ENCODE measurements at regions not wholly inside any gene's neighbourhood (a gene's known extent, or its start where the extent isn't known, plus 50 kb on each side); places are given as distances from the start of the nearest gene placed in this dataset.

GRCh38 chr18:78090584-78090983, 840.9 kb downstream of the GALR1 start:
- Histone ChIP-seq H3K27me3 (ENCODE audit: control insufficient read depth, insufficient read depth, low read length) (no peaks in the 10 kb centered on the region), H2AFZ (ENCODE audit: low read length) (no peak overlapping the region), H3K4me3 (replicated peaks in 1 of 4; ENCODE audit: control extremely low read depth in 1 of 4, insufficient read depth in 1 of 4, low read depth in 3 of 4, low read length in 4 of 4) (no peak overlapping the region), H3K27ac (ENCODE audit: insufficient read depth, low read length) (no peak overlapping the region), H3K4me2 (ENCODE audit: extremely low read depth, insufficient read depth, low read length) (no peak overlapping the region), H4K20me1 (ENCODE audit: control insufficient read depth, extremely low read depth, insufficient read depth, low read length) (no peaks in the 10 kb centered on the region), H3K4me1 (ENCODE audit: control insufficient read depth, extremely low read depth, insufficient read depth, low read length) (no peaks in the 10 kb centered on the region), H3K9ac (ENCODE audit: insufficient read depth, low read length) (no peak overlapping the region), H3K36me3 (ENCODE audit: control insufficient read depth, insufficient read depth, low read length) (no peaks in the 10 kb centered on the region), H3K79me2 (ENCODE audit: control insufficient read depth, insufficient read depth, low read length) (no peaks in the 10 kb centered on the region), H3K9me3 (ENCODE audit: control insufficient read depth, insufficient read depth, low read depth, low read length) (no peaks in the 10 kb centered on the region)
- no peak for DNase-seq (ENCODE audit: low read depth in 2 of 2)
- TF ChIP-seq CTCF (conservative IDR thresholded peaks at IDR 0.05 in 1 of 2, IDR thresholded peaks at IDR 0.05 in 1 of 2; ENCODE audit: low read depth in 1 of 2, low read length in 2 of 2) (no peak), EZH2 (IDR thresholded peaks at IDR 0.05; ENCODE audit: low read length, missing control alignments) (no peak)

- DNase-seq (ENCODE audit: low read depth in 2 of 2) = no peak
- H3K27ac ChIP-seq (ENCODE audit: insufficient read depth, low read length) = no peak overlapping the region
- H2AFZ ChIP-seq (ENCODE audit: low read length) = no peak overlapping the region
- H3K79me2 ChIP-seq (ENCODE audit: control insufficient read depth, insufficient read depth, low read length) = no peaks in the 10 kb centered on the region
- H3K36me3 ChIP-seq (ENCODE audit: control insufficient read depth, insufficient read depth, low read length) = no peaks in the 10 kb centered on the region
- no peak overlapping the region for H3K4me2 ChIP-seq (ENCODE audit: extremely low read depth, insufficient read depth, low read length)
- H3K9me3 ChIP-seq (ENCODE audit: control insufficient read depth, insufficient read depth, low read depth, low read length) = no peaks in the 10 kb centered on the region
- H3K4me3 ChIP-seq (replicated peaks in 1 of 4; ENCODE audit: control extremely low read depth in 1 of 4, insufficient read depth in 1 of 4, low read depth in 3 of 4, low read length in 4 of 4) = no peak overlapping the region
- TF ChIP-seq CTCF (conservative IDR thresholded peaks at IDR 0.05 in 1 of 2, IDR thresholded peaks at IDR 0.05 in 1 of 2; ENCODE audit: low read depth in 1 of 2, low read length in 2 of 2) (no peak), EZH2 (IDR thresholded peaks at IDR 0.05; ENCODE audit: low read length, missing control alignments) (no peak)
- H3K9ac ChIP-seq (ENCODE audit: insufficient read depth, low read length) = no peak overlapping the region
- no peaks in the 10 kb centered on the region for H4K20me1 ChIP-seq (ENCODE audit: control insufficient read depth, extremely low read depth, insufficient read depth, low read length)
- H3K27me3 ChIP-seq (ENCODE audit: control insufficient read depth, insufficient read depth, low read length) = no peaks in the 10 kb centered on the region
- H3K4me1 ChIP-seq (ENCODE audit: control insufficient read depth, extremely low read depth, insufficient read depth, low read length) = no peaks in the 10 kb centered on the region
Observed at GRCh38 chr18:78092901-78093300, 843.3 kb downstream of the GALR1 start.

GRCh38 chr18:78099979-78100588, 850.4 kb downstream of the GALR1 start:
- Histone ChIP-seq H3K27me3 (ENCODE audit: control insufficient read depth, insufficient read depth, low read length) (no peaks in the 10 kb centered on the region), H3K9me3 (ENCODE audit: control insufficient read depth, insufficient read depth, low read depth, low read length) (no peaks in the 10 kb centered on the region), H3K79me2 (ENCODE audit: control insufficient read depth, insufficient read depth, low read length) (no peaks in the 10 kb centered on the region), H3K36me3 (ENCODE audit: control insufficient read depth, insufficient read depth, low read length) (no peaks in the 10 kb centered on the region), H3K4me2 (ENCODE audit: extremely low read depth, insufficient read depth, low read length) (no peak overlapping the region), H3K9ac (ENCODE audit: insufficient read depth, low read length) (no peak overlapping the region), H4K20me1 (ENCODE audit: control insufficient read depth, extremely low read depth, insufficient read depth, low read length) (no peaks in the 10 kb centered on the region), H3K27ac (ENCODE audit: insufficient read depth, low read length) (no peak overlapping the region), H3K4me1 (ENCODE audit: control insufficient read depth, extremely low read depth, insufficient read depth, low read length) (no peaks in the 10 kb centered on the region), H2AFZ (ENCODE audit: low read length) (no peak overlapping the region), H3K4me3 (replicated peaks in 1 of 4; ENCODE audit: control extremely low read depth in 1 of 4, insufficient read depth in 1 of 4, low read depth in 3 of 4, low read length in 4 of 4) (no peak overlapping the region)
- TF ChIP-seq CTCF (conservative IDR thresholded peaks at IDR 0.05 in 1 of 2, IDR thresholded peaks at IDR 0.05 in 1 of 2; ENCODE audit: low read depth in 1 of 2, low read length in 2 of 2) (no peak), EZH2 (IDR thresholded peaks at IDR 0.05; ENCODE audit: low read length, missing control alignments) (no peak)
- DNase-seq (ENCODE audit: low read depth in 2 of 2) = no peak

Data from fibroblast of lung (primary cell).